Omental fat pad (tissue), 3 donors: ENCODE measurements at regions not wholly inside any gene's neighbourhood (a gene's known extent, or its start where the extent isn't known, plus 50 kb on each side); places are given as distances from the start of the nearest gene placed in this dataset.
"Not testable (repeated sequence)": the region's sequence is repeated elsewhere in the genome, so short reads cannot be mapped to it uniquely, and the experiment has no call there.

Source experiments
- ATAC-seq: fragments of 150-250 bp; one replicate; pipeline ENCODE4 v1.9.1; 2016; ENCODE audit warnings: mild to moderate bottlenecking, moderate library complexity; ENCODE audit not compliant: low FRiP score
- DNase-seq: peaks from one replicate; pipeline ENCODE4 v3.0.0-alpha.2; 2019; ENCODE audit warnings: low spot score
- TF ChIP-seq, protein P1 (sequence below), 3 donors: fragments of 450-650 bp; IDR thresholded peaks; one replicate each; pipeline ENCODE4 v1.5.1; 2016 to 2017; ENCODE audit warnings: antibody characterized with exemption in 3 of 3, mild to moderate bottlenecking in 3 of 3, moderate library complexity in 2 of 3

DNA sequence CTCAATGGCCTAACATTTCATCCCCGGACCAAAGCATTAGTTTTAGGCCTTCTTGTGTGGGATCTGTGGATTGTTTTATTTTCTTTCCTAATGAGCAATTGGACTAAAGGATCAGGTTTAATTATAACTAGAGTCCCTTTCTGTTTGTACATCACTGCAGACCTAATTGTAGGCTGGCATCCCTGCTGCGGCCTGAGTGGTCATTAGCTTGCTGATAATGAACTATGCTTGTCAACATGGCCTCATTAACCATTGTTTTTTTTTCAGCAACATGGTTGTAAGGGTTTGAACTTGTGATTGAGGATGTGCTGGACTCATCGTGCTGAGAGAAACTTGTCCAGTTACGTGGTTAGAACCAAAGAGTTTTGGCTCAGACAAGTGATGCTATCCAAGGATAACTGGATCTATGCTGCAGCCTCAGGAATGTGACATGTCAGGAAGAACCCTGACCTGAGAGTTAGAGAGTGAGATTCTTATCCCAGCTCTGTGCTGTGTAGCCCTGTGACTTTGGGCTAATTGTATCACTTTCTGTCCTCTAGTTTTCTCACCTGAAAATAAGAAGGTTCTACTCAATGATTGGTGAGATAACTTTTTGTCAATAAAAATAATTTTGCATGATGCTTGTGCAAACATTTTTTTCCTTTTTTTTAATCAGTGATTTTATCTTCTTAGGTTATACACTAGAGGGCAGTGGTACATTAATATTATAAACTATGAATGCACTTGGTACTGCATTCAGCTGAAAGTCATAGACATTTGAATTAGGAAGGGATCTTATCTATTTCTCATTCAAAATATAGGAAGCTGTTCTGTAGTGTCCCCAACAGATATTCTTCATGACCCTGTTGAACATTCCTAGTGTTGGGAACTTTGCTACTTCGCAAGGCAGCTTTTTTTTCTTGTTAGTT is 140.9 kb downstream of the RNF144B start:
- ATAC-seq (no peak), DNase-seq (no peak)
- TF ChIP-seq, protein P1, sequence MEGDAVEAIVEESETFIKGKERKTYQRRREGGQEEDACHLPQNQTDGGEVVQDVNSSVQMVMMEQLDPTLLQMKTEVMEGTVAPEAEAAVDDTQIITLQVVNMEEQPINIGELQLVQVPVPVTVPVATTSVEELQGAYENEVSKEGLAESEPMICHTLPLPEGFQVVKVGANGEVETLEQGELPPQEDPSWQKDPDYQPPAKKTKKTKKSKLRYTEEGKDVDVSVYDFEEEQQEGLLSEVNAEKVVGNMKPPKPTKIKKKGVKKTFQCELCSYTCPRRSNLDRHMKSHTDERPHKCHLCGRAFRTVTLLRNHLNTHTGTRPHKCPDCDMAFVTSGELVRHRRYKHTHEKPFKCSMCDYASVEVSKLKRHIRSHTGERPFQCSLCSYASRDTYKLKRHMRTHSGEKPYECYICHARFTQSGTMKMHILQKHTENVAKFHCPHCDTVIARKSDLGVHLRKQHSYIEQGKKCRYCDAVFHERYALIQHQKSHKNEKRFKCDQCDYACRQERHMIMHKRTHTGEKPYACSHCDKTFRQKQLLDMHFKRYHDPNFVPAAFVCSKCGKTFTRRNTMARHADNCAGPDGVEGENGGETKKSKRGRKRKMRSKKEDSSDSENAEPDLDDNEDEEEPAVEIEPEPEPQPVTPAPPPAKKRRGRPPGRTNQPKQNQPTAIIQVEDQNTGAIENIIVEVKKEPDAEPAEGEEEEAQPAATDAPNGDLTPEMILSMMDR (IDR thresholded peaks at IDR 0.05): no peak

DNA sequence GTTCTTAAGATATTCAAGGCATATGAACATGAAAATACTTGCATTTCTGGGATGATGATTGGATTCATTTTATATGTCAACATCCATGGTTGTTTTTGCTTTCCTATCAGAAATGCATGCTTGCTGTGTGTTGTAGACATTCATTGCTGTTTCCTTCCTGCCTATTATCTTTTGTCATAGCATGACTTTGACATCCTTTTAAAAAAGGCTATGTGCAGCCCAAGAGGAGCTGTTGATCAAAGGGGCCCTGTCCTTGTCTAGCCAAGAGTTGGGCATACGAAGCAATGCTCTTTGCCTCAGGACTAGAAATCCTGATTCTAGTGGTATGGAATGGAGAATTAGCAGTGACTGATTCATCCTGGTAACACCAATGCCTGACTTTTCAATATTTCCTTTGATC is 143.1 kb downstream of the RNF144B start:
- DNase-seq (no peak), ATAC-seq (no peak)
- TF ChIP-seq, protein P1 (IDR thresholded peaks at IDR 0.05): no peak

DNA sequence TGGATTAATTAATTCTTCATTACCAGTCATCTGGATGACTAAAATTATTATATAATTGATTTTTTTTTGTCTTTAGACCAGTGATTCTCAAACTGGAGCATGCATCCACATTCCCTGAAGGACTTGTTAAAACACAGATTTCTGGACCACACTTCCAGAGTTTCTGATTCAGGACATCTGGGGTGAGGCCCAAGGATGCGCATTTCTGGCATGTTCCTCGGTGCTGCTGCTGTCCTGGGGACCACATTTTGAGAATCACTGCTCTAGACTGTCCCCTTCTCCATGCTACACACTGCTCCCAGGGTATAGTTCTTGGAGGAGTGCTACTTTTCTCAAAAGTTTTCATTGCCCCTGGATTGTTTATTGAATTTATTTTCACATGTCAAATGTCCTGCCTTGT is 145.0 kb downstream of the RNF144B start:
- ATAC-seq (no peak), DNase-seq (no peak)
- TF ChIP-seq, protein P1 (IDR thresholded peaks at IDR 0.05): no peak

DNA sequence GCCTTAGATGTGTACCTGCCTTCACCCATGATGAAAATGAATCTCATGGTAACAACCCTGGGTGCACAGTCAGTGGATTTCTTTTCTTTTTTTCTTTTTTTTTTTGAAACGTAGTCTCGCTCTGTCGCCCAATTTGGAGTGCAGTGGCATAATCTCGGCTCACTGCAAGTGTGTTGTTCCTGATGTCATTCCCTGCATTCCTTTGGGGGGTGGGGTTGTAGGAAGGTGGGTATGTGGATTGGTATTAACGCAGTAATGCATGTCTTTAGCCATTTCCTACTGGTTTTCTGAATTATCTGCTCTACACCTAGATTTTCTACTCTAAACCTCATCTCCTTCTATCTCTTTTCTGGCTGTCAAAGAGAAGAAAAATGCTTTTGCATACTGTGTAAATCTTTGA is 146.6 kb downstream of the RNF144B start:
- ATAC-seq: no peak
- TF ChIP-seq, protein P1 (IDR thresholded peaks at IDR 0.05): no peak
- no peak for DNase-seq

DNA sequence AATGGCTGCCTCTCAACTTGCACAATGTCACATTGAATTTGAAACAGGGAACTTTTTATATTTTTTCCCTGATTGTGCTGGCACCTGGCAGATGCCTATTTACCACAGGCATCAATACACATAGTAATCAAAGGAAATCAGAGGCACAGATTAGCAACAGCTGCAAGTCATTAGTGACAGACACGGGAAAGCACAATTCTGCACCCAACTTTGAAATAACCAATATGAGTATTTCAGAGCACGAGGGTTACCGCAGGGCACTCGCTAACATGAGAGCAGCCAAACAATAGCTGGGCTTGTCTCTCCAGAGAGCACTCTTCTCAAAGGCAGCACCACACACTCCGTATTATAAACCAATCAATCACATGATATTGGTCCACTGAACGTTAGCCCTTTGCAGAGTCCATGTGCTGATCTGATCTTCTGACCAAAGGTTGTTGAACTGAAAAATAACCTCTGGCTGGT is 149.5 kb downstream of the RNF144B start:
- DNase-seq (no peak), ATAC-seq (no peak)
- TF ChIP-seq, protein P1 (IDR thresholded peaks at IDR 0.05): no peak

DNA sequence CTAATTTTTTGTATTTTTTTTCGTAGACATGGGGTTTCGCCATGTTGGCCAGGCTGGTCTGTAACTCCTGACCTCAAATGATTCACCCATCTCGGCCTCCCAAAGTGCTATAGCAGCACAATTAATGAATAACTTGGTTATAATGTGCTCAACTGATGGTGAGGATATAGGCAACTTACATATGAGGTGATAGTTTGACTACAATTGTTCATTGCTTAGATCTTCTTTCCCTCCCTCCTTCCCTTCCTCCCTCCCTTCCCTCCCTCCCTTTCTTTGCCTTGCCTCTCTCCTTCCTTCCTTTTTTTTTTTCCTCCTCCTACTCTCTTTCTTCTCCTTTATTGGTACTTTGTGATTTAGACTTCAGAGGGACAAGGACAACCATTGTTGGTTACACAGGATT is 151.2 kb downstream of the RNF144B start:
- ATAC-seq (no peak), DNase-seq (no peak)
- TF ChIP-seq, protein P1 (IDR thresholded peaks at IDR 0.05): no peak

DNA sequence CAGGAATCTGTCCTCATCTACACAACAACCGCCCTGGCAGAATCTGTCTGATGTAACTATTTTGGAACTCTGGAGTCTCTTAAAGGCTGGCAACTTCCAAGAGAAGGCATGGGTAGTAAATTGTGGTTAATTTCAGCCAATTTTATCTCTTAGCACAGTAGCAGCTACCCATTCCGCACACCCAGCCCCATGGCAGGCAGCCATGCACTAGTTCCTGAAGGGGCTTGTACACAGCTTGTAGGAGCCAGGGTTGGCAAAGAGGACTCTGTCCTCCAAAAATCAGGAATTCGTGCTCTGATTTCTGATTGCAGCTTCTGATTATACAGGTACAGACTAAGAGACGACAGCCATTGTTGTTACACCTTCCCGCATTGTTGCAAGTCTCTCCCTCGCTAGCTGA is 155.9 kb downstream of the RNF144B start:
- TF ChIP-seq, protein P1 (IDR thresholded peaks at IDR 0.05): no peak
- ATAC-seq (no peak), DNase-seq (no peak)

DNA sequence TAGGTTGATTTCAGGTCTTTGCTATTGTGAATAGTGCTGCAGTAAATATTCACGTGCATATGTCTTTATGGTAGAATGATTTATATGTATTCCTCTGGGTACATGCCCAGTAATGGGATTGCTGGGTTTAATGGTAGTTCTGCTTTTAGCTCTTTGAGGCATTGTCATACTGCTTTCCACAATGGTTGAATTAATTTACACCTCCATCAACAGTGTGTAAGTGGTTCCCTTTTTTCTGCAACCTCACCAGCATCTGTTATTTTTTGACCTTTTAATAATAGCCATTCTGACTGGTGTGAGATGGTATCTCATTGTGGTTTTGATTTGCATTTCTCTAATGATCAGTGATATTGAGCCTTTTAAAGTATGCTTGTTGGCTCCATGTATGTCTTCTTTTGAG is 158.0 kb downstream of the RNF144B start:
- not testable (repeated sequence) for DNase-seq, ATAC-seq
